Stromal cell of bone marrow (primary cell): ENCODE measurements at regions not wholly inside any gene's neighbourhood (a gene's known extent, or its start where the extent isn't known, plus 50 kb on each side); places are given as distances from the start of the nearest gene placed in this dataset.
"Not testable (repeated sequence)": the region's sequence is repeated elsewhere in the genome, so short reads cannot be mapped to it uniquely, and the experiment has no call there.

Source experiments
- DNase-seq: peaks from one replicate; pipeline ENCODE4 v3.0.0-alpha.2; 2012; ENCODE audit warnings: low read depth

DNA sequence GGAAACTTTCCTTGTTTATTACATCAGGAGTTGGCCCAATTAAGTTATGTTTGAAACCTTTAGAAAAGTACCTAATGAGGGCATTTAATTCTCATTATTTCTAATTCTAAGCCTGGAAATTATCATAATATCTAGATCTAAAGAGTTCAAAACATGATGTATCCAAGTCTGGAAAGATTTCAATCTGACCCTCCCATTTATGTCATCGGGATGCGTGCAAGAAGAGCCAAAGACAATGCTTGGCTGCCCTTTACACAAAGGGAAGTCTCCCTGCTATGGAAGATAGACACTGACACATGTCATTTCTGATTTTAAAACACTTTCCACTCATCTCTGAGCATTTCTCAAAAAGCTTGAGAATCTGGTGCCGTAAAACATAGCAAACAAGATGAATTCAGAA, 222.4 kb downstream of the ANTXR2 start:
- DNase-seq: no peak

DNA sequence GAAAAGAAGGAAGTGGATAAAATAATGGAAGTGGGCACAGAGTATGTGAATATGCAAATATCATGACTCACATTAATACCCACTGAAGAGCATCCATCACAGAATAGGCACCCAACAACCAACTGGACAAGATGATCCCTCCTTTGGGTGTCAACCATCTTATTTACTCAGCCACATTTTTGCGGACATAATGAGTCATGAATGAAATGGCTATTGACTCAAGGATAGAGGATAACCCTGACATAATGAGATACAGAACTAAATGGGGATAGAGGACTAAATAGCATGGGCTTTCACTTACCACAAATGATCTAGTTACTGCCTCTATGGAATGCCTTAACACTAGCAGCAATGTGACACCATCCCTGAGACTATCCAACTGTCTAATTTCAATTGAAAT, 224.7 kb downstream of the ANTXR2 start:
- no peak for DNase-seq

DNA sequence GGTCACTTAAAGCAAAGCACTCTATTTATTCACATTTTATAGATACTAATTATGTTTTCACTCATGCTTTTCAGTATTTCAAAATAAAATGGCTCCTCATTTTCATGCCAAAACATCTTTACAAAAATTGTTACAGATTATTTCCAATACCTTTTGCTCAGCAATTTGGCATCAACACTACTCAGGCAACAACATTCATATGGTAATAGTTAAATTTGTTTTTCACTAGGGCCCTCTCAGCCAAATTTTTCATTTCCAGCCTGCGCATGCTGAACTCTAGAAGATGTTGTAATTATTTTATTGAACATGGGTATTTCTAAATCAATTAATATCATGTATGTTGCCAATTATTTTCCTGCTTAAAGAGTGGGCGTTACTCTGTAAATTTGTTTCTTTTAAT, 225.6 kb downstream of the ANTXR2 start:
- DNase-seq: no peak

DNA sequence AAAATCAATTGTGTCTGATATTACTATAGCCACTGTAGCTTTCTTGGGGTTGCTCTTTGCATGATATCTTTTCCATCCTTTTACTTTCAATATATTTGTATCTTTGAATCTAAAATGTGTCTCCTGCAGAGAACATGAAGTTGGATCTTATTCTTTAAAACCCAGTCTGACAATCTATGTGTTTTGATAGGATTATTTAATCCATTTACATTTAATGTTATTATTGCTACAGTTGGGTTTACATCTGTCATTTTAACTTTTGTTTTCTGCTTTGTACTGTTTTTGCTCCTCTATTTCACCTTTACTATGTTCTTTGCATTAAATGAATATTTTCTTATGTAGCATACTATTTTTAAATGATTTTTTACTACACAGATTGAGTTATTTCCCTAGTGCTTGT, 230.9 kb downstream of the ANTXR2 start:
- DNase-seq: no peak

DNA sequence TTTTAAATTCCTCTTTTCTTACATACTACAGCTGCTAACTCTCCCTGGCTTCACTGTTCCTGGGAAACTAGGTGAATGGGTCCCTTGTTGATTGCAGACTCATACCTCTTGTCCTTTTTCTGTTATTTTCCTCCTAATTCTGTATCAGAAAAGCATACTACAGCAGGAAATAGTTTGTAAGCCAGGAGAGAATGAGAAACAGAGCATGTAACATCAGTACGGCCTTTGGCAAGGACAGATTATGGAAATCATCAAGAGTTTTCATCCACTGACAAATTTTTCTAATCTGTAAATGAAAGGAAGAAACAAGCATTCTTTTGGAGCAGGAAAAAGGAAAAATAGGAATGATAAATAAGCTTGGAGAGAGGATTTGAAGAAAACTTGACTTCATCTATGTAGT, 239.2 kb downstream of the ANTXR2 start:
- no peak for DNase-seq

DNA sequence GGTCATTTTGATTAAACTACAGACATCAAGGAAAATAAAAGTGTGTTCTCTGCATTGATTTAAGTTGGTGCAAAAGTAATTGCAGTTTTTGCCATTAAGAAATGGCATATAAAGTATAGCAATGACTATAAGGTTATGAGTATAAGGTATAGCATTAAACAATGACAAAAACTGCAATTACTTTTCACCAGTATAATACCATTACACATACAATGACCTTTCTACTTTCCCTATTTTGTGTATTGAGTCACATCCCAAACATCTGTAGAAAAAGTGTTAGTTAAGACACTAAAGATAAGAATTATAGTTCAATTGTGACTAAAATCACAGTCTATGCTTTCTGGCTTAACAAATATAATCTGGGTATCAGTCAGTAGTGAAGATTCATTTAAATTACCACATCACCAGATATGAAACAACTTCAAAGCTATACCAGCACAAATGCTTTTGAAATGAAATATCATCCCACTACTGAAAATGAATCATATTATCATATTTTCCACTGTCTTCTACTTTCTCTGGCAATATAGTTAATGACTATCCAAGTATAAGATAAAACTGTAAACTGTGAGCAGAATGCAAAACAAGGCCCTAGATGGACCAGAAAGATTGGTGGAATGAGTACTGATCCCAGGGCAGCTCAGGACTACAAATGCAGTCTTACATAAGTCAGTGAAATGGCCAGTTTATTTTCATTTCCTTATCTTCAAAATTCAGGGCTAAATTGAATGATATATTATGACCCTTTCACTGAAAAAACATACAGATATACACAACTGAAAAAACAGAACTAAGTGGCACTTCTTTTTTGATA, 241.1 kb downstream of the ANTXR2 start:
- no peak for DNase-seq

DNA sequence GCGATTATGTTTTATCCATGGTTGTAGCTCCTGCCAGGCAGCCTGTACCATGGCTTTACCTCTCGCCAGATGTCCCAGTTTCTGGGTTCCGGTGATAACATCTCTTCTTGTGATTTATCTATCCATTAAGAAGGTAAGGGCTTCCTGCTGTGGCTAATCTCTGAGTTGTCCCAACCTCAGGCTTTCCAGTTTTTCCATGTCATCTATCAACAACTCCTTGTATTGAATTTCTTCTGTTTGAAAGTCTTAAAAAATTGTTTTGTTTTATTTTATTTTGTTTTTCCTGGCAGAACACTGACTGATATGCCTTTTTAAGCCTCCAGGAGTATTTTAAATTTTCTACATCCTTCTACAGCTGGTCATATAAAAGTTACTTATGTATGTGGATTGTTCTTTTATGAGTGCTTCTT, 241.9 kb downstream of the ANTXR2 start:
- DNase-seq: no peak

DNA sequence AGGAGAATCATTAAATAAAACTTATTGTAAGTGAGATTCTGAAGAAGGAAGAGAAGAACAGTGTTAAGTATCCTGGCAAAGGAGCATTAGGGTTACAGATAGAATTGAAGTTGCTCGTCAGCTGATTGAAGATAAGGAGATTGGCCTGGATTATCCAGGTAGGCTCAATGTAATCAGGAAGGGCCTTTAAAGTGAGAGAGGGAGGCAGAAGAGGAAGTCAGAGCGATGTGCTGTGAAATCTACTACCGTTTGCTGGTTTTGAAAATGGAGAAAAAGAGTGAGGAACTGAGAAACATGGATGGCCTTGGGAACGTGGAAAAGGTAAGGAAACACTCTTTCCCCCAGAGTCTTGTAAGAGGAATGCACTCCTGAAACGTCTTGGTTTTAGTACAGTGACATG, 245.7 kb downstream of the ANTXR2 start:
- no peak for DNase-seq

DNA sequence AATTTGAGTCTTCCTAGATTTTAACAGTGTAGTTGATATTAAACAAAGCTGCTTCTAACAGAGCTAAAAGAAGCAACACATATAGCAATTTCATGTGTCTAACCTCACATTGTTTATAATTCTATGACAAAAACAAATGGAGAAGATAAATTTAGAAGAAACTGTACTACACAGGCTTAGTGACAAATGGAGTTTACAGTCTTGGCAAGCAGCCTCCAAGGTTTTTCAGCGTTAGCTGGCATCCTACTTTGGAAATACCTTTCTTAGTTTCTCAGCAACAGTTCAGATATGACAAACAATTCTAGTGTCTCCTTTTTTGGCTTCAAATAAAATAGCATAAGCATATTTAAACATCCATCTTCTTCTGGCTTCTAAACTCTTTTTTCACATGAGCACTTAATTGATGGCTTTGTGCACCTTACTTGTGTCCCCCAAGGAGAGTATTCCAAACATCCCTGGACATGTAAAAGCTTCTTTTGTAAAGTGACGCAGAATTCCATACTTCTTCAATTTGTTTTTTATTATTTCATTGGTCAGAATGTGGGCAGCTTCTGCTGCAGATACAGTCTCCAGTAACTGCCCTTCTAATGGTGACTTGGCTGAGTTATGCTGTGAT, 249.8 kb downstream of the ANTXR2 start:
- peak; percentile 9 for DNase-seq

DNA sequence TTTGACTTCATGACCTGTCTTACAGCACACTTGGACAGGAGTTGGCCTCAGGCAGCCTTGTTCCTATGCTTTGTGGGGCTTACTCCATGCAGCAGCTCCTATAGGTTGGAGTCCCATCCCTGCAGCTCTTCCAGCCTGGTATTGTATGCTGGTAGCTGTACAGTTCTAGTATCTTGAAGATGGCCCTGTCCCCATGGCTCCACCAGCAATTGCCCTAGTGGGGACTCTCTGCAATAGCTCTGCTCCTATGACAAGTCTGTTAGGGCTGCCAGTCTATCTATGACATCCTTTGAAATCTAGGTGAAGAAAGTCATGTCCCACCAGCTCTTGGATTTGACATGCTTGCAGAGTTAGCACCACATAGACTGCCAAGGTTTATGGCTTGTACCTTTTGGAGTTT, 252.6 kb downstream of the ANTXR2 start:
- no peak for DNase-seq

DNA sequence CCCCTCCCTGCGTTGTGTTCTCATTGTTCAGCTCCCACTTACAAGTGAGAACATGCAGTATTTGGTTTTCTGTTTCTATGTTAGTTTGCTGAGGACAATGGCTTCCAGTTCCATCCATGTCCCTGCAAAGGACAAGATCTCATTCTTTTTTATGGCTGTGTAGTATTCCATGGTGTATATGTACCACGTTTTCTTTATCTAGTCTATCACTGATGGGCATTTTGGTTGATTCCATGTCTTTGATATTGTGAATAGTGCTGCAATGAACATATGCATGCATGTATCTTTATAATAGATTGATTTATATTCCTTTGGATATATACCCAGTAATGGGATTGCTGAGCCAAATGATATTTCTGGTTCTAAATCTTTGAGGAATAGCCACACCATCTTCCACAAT, 265.1 kb downstream of the ANTXR2 start:
- not testable (repeated sequence) for DNase-seq

DNA sequence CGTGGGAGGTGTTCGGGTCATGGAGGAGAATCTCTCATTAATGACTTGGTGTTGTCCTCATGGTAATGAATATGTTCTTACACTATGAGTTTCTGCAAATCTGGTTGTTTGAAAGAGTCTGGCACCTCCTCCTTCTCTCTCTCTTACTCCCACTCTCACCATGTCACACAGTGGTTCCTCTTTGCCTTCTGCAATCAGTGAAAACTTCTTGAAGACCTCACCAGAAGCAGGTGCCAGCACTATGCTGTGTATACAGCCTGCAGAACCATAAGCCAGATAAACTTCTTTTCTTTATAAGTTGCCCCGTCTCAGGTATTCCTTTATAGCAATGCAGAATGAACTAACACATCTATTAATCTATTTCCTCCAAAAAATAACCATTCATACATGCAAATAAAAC, 275.0 kb downstream of the ANTXR2 start:
- DNase-seq: no peak

DNA sequence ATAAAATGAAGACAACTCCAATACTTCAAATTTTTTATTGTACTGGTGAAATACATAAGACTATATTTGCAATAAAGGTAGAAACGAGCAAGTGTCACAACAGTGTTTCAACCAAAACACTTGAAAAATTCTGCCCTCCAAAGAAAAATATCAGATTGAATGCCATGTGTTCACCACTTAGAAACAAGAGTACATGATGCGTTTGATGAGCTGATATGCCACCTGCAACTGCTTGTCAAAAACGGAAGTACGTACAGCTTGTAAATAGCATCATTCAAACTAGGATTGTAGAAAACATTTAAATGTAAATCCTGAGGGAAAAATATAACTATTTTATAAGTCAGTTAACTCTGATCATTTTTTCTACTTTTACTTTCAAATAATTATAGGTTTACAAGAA, 276.1 kb downstream of the ANTXR2 start:
- DNase-seq: no peak

DNA sequence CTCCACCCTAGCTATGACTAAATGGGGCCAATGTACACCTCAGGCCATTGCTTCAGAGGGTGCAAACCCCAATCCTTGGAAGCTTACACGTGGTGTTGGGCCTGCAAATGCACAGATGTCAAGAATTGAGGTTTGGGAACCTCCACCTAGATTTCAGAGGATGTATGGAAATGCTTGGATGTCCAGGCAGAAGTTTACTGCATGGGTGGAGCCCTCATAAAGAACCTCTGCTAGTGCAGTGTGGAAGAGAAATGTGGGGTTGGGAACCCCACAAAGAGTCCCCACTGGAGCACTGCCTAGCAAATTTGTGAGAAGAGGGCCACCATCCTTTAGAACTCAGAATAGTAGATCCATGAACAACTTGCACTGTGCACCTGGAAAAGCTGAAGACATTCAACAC, 284.1 kb downstream of the ANTXR2 start:
- DNase-seq: no peak

DNA sequence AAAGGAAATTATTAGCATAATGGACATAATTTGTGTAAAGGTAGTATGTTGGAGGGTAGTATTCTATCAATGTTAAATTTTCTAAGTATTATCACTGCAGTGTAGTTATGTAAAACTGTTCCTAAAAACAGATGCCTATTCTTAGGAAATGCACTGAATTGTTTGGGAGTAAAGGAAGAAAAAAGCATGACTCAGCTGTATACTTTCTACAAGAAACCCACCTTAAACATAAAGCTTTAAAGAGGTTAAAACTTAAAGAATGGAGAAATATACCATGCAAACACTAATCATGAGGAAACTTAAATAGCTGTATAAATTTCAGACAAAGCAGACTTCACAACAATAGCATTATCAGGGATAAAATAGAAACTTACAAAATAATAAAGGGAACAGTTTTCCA, 292.9 kb downstream of the ANTXR2 start:
- no peak for DNase-seq

DNA sequence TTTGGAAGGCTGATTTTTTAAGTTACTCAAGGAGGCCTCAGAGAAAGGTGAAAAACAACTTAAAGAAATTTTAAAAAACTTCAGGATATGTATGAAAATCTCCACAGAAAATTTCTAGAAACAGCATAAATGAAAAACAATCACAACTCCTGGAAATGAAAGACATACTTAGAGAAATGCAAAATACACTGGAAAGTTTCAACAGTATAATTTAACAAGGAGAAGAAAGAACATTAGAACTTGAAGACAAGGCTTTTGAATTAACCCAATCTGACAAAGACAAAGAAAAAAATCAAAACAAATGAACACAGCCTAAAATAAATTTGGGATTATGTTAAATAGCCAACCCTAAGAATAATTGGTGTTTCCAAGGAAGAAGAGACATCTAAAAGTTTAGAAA, 300.5 kb downstream of the ANTXR2 start:
- no peak for DNase-seq

DNA sequence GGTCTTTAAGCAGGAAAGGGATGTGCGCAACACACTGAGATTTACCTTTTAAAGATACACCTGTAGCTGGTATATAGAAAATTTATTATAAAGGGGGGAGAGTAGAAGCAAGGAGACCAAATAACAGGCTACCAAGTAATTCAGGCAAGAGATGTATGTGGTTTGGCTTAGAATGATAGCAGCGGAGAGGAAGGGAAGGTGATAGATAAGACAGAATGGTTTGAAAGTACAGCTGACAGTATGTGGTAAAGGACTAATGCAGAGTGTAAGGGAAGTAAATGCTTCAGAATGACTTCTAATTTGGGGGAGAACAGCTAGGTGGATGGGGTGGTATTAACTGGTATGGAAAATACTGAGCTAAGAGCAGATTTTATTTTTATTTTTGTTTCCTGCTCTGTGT, 308.9 kb downstream of the ANTXR2 start:
- no peak for DNase-seq

DNA sequence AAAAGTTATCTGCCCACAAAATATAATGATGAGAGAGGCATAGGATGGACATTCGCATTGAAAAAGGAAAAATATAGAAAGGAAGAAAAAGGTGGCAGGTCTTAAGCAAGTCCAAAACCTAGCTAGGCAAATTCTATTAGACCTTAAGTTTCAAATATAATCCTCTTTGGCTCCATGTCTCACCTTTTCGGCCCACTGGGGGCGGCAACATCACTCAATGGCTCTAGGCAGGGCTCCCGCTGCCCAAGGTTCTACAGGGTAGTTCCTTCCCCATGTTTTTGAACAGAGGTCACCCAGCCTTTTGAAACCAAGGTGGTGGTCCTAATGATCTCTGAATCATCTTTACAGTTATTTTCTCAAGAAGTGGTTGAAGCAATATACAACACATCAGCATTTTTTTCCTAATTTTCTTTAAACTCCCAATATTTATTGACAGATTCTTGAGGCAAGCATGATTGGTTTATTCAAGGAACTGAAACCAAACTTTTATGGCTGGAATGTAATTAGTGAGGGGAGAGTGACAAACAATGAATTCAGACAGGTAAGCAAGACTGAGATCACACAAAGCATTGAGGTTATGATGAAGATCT, 309.4 kb downstream of the ANTXR2 start:
- DNase-seq: no peak

DNA sequence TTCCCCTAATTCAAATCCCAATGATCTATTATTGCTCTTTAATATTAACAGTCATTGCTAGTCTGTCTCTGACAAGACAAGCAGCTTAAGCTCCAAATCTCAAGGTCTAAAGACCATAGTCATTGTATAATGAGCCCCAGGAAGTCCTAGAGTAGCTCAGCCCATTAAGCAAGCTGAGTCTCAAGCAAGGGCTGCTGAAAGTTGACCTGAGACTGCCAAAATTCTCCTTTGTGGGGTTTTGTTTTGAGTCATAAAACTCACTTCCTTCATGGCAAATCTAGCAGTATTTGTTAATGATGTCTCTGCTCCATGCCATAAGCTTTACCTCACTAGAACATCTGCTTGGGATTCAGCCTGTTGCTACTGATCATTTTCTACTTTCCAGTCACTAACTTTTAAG, 313.2 kb downstream of the ANTXR2 start:
- DNase-seq: no peak

DNA sequence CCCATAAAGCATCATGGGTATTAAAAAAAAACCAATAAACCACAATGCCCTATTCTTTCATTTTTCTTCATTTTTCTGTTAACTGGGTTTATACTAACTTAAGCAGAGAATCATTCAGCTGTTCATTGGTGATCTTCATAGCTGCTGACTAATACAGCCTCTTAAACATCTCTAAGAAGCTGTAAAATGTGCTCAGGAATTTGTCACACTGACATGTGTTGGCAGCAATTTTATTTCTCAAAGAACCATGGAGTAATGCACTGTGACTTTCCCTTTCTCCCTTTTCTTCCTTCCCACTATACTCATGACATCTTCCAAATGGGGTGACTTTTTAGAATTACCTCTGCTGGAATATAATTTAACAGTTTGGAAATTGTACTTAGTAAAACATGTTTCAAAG, 315.4 kb downstream of the ANTXR2 start:
- no peak for DNase-seq

DNA sequence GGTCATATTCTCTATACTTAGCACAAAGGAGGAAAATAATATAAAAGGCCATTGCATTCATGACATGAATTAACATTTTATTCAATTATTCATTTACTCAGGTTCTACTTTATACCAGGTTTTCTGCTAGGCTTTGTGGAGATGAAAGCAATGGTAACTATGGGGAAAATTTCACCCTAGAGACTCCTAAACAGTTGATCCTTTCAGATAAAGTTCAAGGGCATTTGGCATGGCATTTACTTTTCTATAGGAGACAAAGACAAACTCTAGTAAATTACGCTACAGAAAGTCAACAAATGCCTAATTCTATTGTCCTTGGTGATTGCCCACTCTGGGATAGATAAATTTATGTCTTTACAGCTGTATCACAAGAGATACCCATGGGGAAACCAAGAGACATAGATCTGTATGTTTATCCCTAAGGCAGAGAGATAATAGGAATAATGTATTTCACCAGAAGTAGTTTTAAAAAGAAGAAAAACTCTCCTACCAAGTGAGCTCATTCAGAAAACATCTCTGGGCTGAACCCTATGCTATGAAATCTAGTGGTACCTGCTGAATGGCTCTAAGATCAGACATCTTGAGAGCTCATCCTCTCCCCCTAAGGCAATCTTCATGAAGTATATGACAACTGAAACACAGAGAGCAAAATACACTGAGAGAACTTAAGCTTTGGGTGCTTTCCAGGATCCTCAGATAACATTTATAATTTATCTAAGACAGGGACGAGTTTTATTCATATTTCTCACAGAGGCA, 316.7 kb downstream of the ANTXR2 start:
- DNase-seq: no peak

DNA sequence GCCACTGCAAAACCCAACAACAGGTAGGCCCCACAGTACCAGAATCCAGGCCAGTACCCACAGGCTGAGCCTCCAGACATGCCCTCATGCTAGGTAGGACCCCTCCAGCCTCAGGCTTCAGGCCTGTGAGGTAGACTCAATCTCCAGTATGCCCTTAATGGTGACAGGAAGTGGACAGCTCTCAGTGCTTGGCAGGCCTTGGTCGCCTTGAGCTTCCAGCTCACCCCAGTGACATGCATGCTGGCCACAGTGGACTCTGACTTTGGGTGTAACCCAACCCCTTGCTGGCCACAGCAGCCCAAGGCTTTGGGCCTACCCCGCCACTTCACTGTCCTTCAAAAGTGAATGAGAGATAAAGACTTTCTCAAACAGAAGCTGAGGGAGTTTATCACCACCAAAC, 324.2 kb downstream of the ANTXR2 start:
- DNase-seq: no peak

DNA sequence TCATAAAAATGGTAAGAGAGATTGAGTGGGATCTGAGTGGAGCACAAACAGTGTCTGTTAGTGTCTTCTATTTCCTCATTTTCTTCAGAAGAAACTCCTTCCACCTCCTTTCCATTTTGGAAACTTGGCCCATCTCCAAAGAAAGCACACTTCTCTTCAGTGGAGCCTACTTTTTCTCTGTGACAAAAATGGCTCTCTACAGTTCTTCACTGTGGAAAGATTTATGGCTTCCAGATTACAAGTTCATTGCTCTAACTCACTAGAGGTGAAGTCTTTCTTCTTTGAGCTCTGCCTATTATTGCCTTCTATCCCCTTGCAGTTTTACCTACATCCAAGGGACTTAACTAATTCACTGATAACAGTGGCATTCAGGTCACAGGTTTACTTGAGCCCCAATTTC, 325.8 kb downstream of the ANTXR2 start:
- no peak for DNase-seq
